Right lobe of liver (tissue), 6 donors: ENCODE measurements at regions not wholly inside any gene's neighbourhood (a gene's known extent, or its start where the extent isn't known, plus 50 kb on each side); places are given as distances from the start of the nearest gene placed in this dataset.

Source experiments
- ATAC-seq, 4 donors: fragments of 200-7000 bp; cut with Tn5 transposase; one replicate each; pipeline ENCODE4 v1.9.1; 2020; ENCODE audit warnings: mild to moderate bottlenecking in 4 of 4, moderate library complexity in 4 of 4
- DNase-seq, 3 donors: peaks; one replicate each; pipeline ENCODE4 v3.0.0-alpha.2; 2020
- H3K27ac ChIP-seq, 3 donors: fragments of 200-600 bp; one replicate each; pipeline ENCODE4 v1.8.0; 2022
- H3K27me3 ChIP-seq, 2 donors: fragments of 200-600 bp; one replicate each; pipeline ENCODE4 v1.8.0; 2022
- H3K36me3 ChIP-seq, 4 donors: fragments of 200-600 bp; sonication (generic) in 1 of 4; one replicate each; pipeline versions ENCODE4 v1.5.1 to v1.8.0; 2017 to 2022; ENCODE audit warnings: control low read depth in 1 of 4
- H3K4me1 ChIP-seq, 4 donors: fragments of 200-600 bp; sonication (generic) in 1 of 4; one replicate each; pipeline versions ENCODE4 v1.5.1 to v1.8.0; 2017 to 2022; ENCODE audit warnings: control low read depth in 1 of 4
- H3K4me3 ChIP-seq, 3 donors: fragments of 200-600 bp; one replicate each; pipeline ENCODE4 v1.8.0; 2022
- H3K9me3 ChIP-seq, 4 donors: fragments of 200-600 bp; sonication (generic) in 1 of 4; one replicate each; pipeline versions ENCODE4 v1.5.1 to v1.8.0; 2017 to 2022; ENCODE audit warnings: control low read depth in 1 of 4
- CTCF ChIP-seq, 4 donors: fragments of 200-600 bp in 3 of 4; fragments of 450-650 bp in 1 of 4; IDR thresholded peaks; one replicate each; pipeline versions ENCODE4 v1.5.1 to v1.8.0; 2016 to 2022; ENCODE audit warnings: antibody characterized with exemption in 4 of 4, mild to moderate bottlenecking in 2 of 4
- POLR2A ChIP-seq: fragments of 450-650 bp; IDR thresholded peaks from one replicate; pipeline ENCODE4 v1.6.1; 2017; ENCODE audit warnings: antibody characterized with exemption, mild to moderate bottlenecking
- WGBS: methylation state at CpG from one replicate; pipeline ENCODE4 v1.1.6; 2018; ENCODE audit warnings: low coverage, low lambda C conversion rate; ENCODE audit not compliant: insufficient coverage; ENCODE audit errors: missing lambda C conversion rate; 5-methylcytosine and 5-hydroxymethylcytosine counted together
- intact Hi-C, 2 donors: fragments of 100-400 bp; cut with DNase I; formaldehyde crosslinking; loops; one replicate each; pipeline versions ENCODE4 v1.11.2 to v1.14.1; 2022
- donor health status: DM: no; HTN: yes; CAD: no.
- donor health status: DM: no; HTN: no; CAD: no.
- donor health status: DM: no; HTN: no; CAD: no.
- donor health status: DM: no; HTN: yes; CAD: no.
- donor health status: DM: no; HTN: yes; CAD: no.

- Histone ChIP-seq H3K9me3 (no peaks in the 10 kb centered on the region), H3K27me3 (no peaks in the 10 kb centered on the region), H3K27ac (no peak overlapping the region), H3K4me1 (no peaks in the 10 kb centered on the region), H3K4me3 (no peak overlapping the region), H3K36me3 (no peaks in the 10 kb centered on the region)
- TF ChIP-seq POLR2A (no peak), CTCF (IDR thresholded peaks at IDR 0.05) (no peak)
- WGBS: 90% methylated on average over 7 of the region's 17 CpGs
- ATAC-seq (no peak), DNase-seq (peak in 1 of 3 donors; percentile 14)
- intact Hi-C loops: no loop called here
These were observed 55.8 kb downstream of the IGF2 start for GRCh38 chr11:2083411-2083810.

GRCh38 chr11:2077061-2077802 is 62.0 kb downstream of the IGF2 start:
- TF ChIP-seq POLR2A (no peak), CTCF (IDR thresholded peaks at IDR 0.05) (no peak)
- no peak overlapping the region for H3K4me3 ChIP-seq
- H3K36me3 ChIP-seq: no peaks in the 10 kb centered on the region
- H3K4me1 ChIP-seq: no peaks in the 10 kb centered on the region
- 52% methylated on average over 6 of the region's 6 CpGs for WGBS
- DNase-seq: no peak
- H3K9me3 ChIP-seq: no peaks in the 10 kb centered on the region
- ATAC-seq: peak in 2 of 4 donors; percentile 23 to 50
- intact Hi-C loops: no loop called here
- no peak overlapping the region for H3K27ac ChIP-seq
- no peaks in the 10 kb centered on the region for H3K27me3 ChIP-seq

- no peak for DNase-seq
- no peak for TF ChIP-seq CTCF (IDR thresholded peaks at IDR 0.05)
- no peak for TF ChIP-seq POLR2A
- Histone ChIP-seq H3K4me1 (no peaks in the 10 kb centered on the region), H3K36me3 (no peaks in the 10 kb centered on the region), H3K9me3 (no peaks in the 10 kb centered on the region), H3K27me3 (no peaks in the 10 kb centered on the region), H3K27ac (no peak overlapping the region), H3K4me3 (no peak overlapping the region)
- intact Hi-C loops: no loop called here
- ATAC-seq: no peak
- WGBS: 92% methylated on average over 7 of the region's 7 CpGs
These were observed 62.7 kb downstream of the IGF2 start for GRCh38 chr11:2076441-2076840.

GRCh38 chr11:2074266-2074825 is 64.8 kb downstream of the IGF2 start:
- H3K4me3 ChIP-seq: no peak overlapping the region
- no peaks in the 10 kb centered on the region for H3K27me3 ChIP-seq
- no peaks in the 10 kb centered on the region for H3K4me1 ChIP-seq
- DNase-seq: no peak
- no peak for TF ChIP-seq POLR2A
- TF ChIP-seq CTCF (IDR thresholded peaks at IDR 0.05): peak in 1 of 4 donors; percentile 11
- no peak for ATAC-seq
- 60% methylated on average over 12 of the region's 12 CpGs for WGBS
- H3K27ac ChIP-seq: no peak overlapping the region
- H3K9me3 ChIP-seq: no peaks in the 10 kb centered on the region
- H3K36me3 ChIP-seq: no peaks in the 10 kb centered on the region
- intact Hi-C loops: no loop called here
